ENCODE measurements at regions not wholly inside any gene's neighbourhood (a gene's known extent, or its start where the extent isn't known, plus 50 kb on each side); places are given as distances from the start of the nearest gene placed in this dataset.

DNA sequence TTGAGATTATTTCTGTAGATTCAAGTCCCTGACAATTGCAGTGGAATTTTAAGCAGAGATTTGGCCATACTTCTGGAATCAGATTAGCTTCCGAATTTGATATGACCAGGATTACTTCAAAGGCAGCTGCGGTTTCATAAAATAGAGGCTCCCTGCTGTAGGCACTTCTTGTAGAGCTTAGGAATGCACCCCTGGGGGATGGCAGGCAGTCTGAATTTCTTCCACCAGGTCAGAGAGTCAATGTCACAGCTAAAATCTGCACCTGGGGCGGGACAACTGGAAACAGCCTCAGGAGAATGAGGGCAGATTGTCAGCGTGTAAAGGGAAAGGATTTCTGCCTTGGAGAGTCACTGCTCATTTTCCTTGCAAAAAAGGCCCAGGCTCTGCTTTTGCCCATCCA lies 182.6 kb downstream of the ARRDC4 start:
- TF ChIP-seq EZH2phosphoT487 (IDR thresholded peaks at IDR 0.05; ENCODE audit: borderline replicate concordance, low read depth, low read length) = no peak
- TF ChIP-seq, protein P1, sequence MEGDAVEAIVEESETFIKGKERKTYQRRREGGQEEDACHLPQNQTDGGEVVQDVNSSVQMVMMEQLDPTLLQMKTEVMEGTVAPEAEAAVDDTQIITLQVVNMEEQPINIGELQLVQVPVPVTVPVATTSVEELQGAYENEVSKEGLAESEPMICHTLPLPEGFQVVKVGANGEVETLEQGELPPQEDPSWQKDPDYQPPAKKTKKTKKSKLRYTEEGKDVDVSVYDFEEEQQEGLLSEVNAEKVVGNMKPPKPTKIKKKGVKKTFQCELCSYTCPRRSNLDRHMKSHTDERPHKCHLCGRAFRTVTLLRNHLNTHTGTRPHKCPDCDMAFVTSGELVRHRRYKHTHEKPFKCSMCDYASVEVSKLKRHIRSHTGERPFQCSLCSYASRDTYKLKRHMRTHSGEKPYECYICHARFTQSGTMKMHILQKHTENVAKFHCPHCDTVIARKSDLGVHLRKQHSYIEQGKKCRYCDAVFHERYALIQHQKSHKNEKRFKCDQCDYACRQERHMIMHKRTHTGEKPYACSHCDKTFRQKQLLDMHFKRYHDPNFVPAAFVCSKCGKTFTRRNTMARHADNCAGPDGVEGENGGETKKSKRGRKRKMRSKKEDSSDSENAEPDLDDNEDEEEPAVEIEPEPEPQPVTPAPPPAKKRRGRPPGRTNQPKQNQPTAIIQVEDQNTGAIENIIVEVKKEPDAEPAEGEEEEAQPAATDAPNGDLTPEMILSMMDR (conservative IDR thresholded peaks at IDR 0.05; ENCODE audit: low read length) = no peak
